A549 (cell line): ENCODE measurements at regions not wholly inside any gene's neighbourhood (a gene's known extent, or its start where the extent isn't known, plus 50 kb on each side); places are given as distances from the start of the nearest gene placed in this dataset.

Source experiments
- CBX2 ChIP-seq: fragments of 200-600 bp; sonication (generic); IDR thresholded peaks from 2 replicates; pipeline ENCODE4 v1.6.1; 2016; ENCODE audit warnings: low read depth, mild to moderate bottlenecking, borderline replicate concordance
- CEBPB ChIP-seq, 2 experiments: fragments of >200 bp in 1 of 2; sonication (Bioruptor Twin) in 1 of 2; formaldehyde crosslinking in 1 of 2; IDR thresholded peaks; 2 replicates each; pipeline ENCODE4 v1.6.1; 2012 to 2016
- EP300 ChIP-seq, 2 experiments: fragments of >200 bp; sonication (Bioruptor Twin); formaldehyde crosslinking; IDR thresholded peaks; 2 replicates in 1 of 2; 3 replicates in 1 of 2; pipeline ENCODE4 v1.6.1; 2016 to 2017
- HDAC2 ChIP-seq: fragments of 200-600 bp; sonication (generic); IDR thresholded peaks from 2 replicates; pipeline ENCODE4 v1.6.1; 2016
- MAZ ChIP-seq: fragments of 150-350 bp; IDR thresholded peaks from 2 replicates; pipeline ENCODE4 v1.6.1; 2014; ENCODE audit warnings: antibody characterized with exemption, low read depth, low read length, borderline replicate concordance
- NR3C1 ChIP-seq: fragments of >200 bp; sonication (Bioruptor Twin); formaldehyde crosslinking; IDR thresholded peaks from 3 replicates; pipeline ENCODE4 v1.6.1; 2017
- POLR2A ChIP-seq: IDR thresholded peaks from 2 replicates; pipeline ENCODE4 v1.6.1; 2012; ENCODE audit warnings: mild to moderate bottlenecking, low read length
- RAD21 ChIP-seq, 2 experiments: fragments of >200 bp in 1 of 2; sonication (Bioruptor Twin) in 1 of 2; formaldehyde crosslinking in 1 of 2; IDR thresholded peaks in 1 of 2; conservative IDR thresholded peaks in 1 of 2; 2 replicates in 1 of 2; 3 replicates in 1 of 2; pipeline ENCODE4 v1.6.1; 2012 to 2018; ENCODE audit warnings: inconsistent platforms in 1 of 2
- RNF2 ChIP-seq: fragments of 200-600 bp; sonication (generic); IDR thresholded peaks from 2 replicates; pipeline ENCODE4 v1.6.1; 2016; ENCODE audit warnings: low read depth, mild to moderate bottlenecking, antibody characterized with exemption, moderate library complexity, borderline replicate concordance
- TF ChIP-seq, protein P1 (sequence below): fragments of >200 bp; sonication (Bioruptor Twin); formaldehyde crosslinking; IDR thresholded peaks from 3 replicates; pipeline ENCODE4 v1.5.1; 2016

GRCh38 chr2:228938629-228939028 lies 332.5 kb downstream of the PID1 start:
- no peak for TF ChIP-seq CBX2
- TF ChIP-seq, protein P1, sequence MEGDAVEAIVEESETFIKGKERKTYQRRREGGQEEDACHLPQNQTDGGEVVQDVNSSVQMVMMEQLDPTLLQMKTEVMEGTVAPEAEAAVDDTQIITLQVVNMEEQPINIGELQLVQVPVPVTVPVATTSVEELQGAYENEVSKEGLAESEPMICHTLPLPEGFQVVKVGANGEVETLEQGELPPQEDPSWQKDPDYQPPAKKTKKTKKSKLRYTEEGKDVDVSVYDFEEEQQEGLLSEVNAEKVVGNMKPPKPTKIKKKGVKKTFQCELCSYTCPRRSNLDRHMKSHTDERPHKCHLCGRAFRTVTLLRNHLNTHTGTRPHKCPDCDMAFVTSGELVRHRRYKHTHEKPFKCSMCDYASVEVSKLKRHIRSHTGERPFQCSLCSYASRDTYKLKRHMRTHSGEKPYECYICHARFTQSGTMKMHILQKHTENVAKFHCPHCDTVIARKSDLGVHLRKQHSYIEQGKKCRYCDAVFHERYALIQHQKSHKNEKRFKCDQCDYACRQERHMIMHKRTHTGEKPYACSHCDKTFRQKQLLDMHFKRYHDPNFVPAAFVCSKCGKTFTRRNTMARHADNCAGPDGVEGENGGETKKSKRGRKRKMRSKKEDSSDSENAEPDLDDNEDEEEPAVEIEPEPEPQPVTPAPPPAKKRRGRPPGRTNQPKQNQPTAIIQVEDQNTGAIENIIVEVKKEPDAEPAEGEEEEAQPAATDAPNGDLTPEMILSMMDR = no peak
- TF ChIP-seq HDAC2 = no peak
- no peak for TF ChIP-seq CEBPB (IDR thresholded peaks at IDR 0.05)
- no peak for TF ChIP-seq RNF2
- TF ChIP-seq NR3C1 = no peak
- no peak for TF ChIP-seq EP300 (IDR thresholded peaks at IDR 0.05)
- no peak for TF ChIP-seq RAD21 (conservative IDR thresholded peaks at IDR 0.05 in 1 of 2, IDR thresholded peaks at IDR 0.05 in 1 of 2)
- no peak for TF ChIP-seq POLR2A
- TF ChIP-seq MAZ = no peak
